SW480 (cell line): ENCODE measurements at regions not wholly inside any gene's neighbourhood (a gene's known extent, or its start where the extent isn't known, plus 50 kb on each side); places are given as distances from the start of the nearest gene placed in this dataset.

Experiments used
- DNase-seq: peaks from one replicate; pipeline ENCODE4 v3.0.0-alpha.2; 2016; ENCODE audit warnings: low spot score

GRCh38 chr1:4871373-4871772 lies 217.0 kb downstream of the AJAP1 start:
- no peak for DNase-seq

GRCh38 chr1:4868521-4868920 lies 214.1 kb downstream of the AJAP1 start:
- no peak for DNase-seq

- DNase-seq = no peak
Observed at GRCh38 chr1:4856396-4856795, 202.0 kb downstream of the AJAP1 start.

GRCh38 chr1:4854367-4854766 lies 200.0 kb downstream of the AJAP1 start:
- DNase-seq = no peak

- no peak for DNase-seq
Observed at GRCh38 chr1:4853904-4854303, 199.5 kb downstream of the AJAP1 start.

GRCh38 chr1:4851385-4852065 lies 197.1 kb downstream of the AJAP1 start:
- no peak for DNase-seq

GRCh38 chr1:4848431-4848830 lies 194.0 kb downstream of the AJAP1 start:
- DNase-seq = no peak

- DNase-seq = no peak
Observed at GRCh38 chr1:4847711-4848110, 193.3 kb downstream of the AJAP1 start.
